Cardiac muscle cell (in vitro differentiated cells and primary cell): ENCODE measurements at regions not wholly inside any gene's neighbourhood (a gene's known extent, or its start where the extent isn't known, plus 50 kb on each side); places are given as distances from the start of the nearest gene placed in this dataset.

Experiments used
- DNase-seq, 2 donors: peaks; one replicate each; pipeline versions ENCODE4 v3.0.0 to v3.0.0-alpha.2; 2010 to 2017; ENCODE audit warnings: low read depth in 1 of 2, low spot score in 1 of 2
- H3K27ac ChIP-seq: fragments of 200-600 bp; sonication (generic); 2 replicates; pipeline ENCODE4 v1.5.1; 2016
- H3K27me3 ChIP-seq: fragments of 200-600 bp; sonication (generic); 2 replicates; pipeline ENCODE4 v1.6.0; 2016; ENCODE audit warnings: control low read depth
- H3K36me3 ChIP-seq: fragments of 200-600 bp; sonication (generic); 2 replicates; pipeline ENCODE4 v1.5.1; 2016; ENCODE audit warnings: control low read depth
- H3K4me1 ChIP-seq: fragments of 200-600 bp; sonication (generic); 2 replicates; pipeline ENCODE4 v1.8.1; 2017; ENCODE audit warnings: low read depth, mild to moderate bottlenecking, mixed run types
- H3K4me3 ChIP-seq: fragments of 200-600 bp; sonication (generic); 2 replicates; pipeline ENCODE4 v1.5.1; 2016; ENCODE audit warnings: mild to moderate bottlenecking
- H3K9me3 ChIP-seq: fragments of 200-600 bp; sonication (generic); 2 replicates; pipeline ENCODE4 v1.5.1; 2017; ENCODE audit warnings: low read depth, mild to moderate bottlenecking, control low read depth
- CTCF ChIP-seq: IDR thresholded peaks from 2 replicates; pipeline ENCODE4 v1.5.1; 2012; ENCODE audit warnings: low read depth, mild to moderate bottlenecking, low read length

GRCh38 chr18:54035927-54036326 is 188.5 kb downstream of the MBD2 start:
- peak in 1 of 2 donors; percentile 63 for DNase-seq
- Histone ChIP-seq H3K27me3 (no peaks in the 10 kb centered on the region), H3K36me3 (no peaks in the 10 kb centered on the region), H3K27ac (peak overlapping the region; percentile 61), H3K9me3 (no peaks in the 10 kb centered on the region), H3K4me1 (peaks cover 51% of the 10 kb centered on the region), H3K4me3 (no peak overlapping the region)
- no peak for TF ChIP-seq CTCF

- no peak for TF ChIP-seq CTCF
- no peak for DNase-seq
- Histone ChIP-seq H3K27ac (no peak overlapping the region), H3K4me1 (peaks cover 59% of the 10 kb centered on the region), H3K27me3 (no peaks in the 10 kb centered on the region), H3K4me3 (no peak overlapping the region), H3K9me3 (no peaks in the 10 kb centered on the region), H3K36me3 (no peaks in the 10 kb centered on the region)
Observed at GRCh38 chr18:54033052-54033451, 191.4 kb downstream of the MBD2 start.

GRCh38 chr18:54032412-54032811 is 192.1 kb downstream of the MBD2 start:
- peak in 1 of 2 donors; percentile 1 for DNase-seq
- Histone ChIP-seq H3K27me3 (no peaks in the 10 kb centered on the region), H3K4me3 (no peak overlapping the region), H3K36me3 (no peaks in the 10 kb centered on the region), H3K4me1 (peaks cover 66% of the 10 kb centered on the region), H3K9me3 (no peaks in the 10 kb centered on the region), H3K27ac (no peak overlapping the region)
- TF ChIP-seq CTCF = no peak

GRCh38 chr18:54031243-54031642 is 193.2 kb downstream of the MBD2 start:
- DNase-seq = peak in 1 of 2 donors; percentile 69
- Histone ChIP-seq H3K9me3 (no peaks in the 10 kb centered on the region), H3K36me3 (no peaks in the 10 kb centered on the region), H3K27me3 (no peaks in the 10 kb centered on the region), H3K4me1 (peaks cover 66% of the 10 kb centered on the region), H3K4me3 (no peak overlapping the region), H3K27ac (peak overlapping the region; percentile 29)
- TF ChIP-seq CTCF = no peak

- Histone ChIP-seq H3K4me1 (peaks cover 60% of the 10 kb centered on the region), H3K9me3 (no peaks in the 10 kb centered on the region)
Observed at GRCh38 chr18:54030434-54030833, 194.0 kb downstream of the MBD2 start.

More at GRCh38 chr18:54030434-54030833, 194.0 kb downstream of the MBD2 start:
- H3K36me3 ChIP-seq = no peaks in the 10 kb centered on the region
- no peak for TF ChIP-seq CTCF
- no peak overlapping the region for H3K4me3 ChIP-seq
- no peak for DNase-seq
- peak overlapping the region; percentile 29 for H3K27ac ChIP-seq
- no peaks in the 10 kb centered on the region for H3K27me3 ChIP-seq
